AG04450 (cell line): ENCODE measurements at regions not wholly inside any gene's neighbourhood (a gene's known extent, or its start where the extent isn't known, plus 50 kb on each side); places are given as distances from the start of the nearest gene placed in this dataset.

Experiments used
- CTCF ChIA-PET: fragments of 300-600, 350-600 bp; formaldehyde crosslinking; extraction: SDS; loops from one replicate; lab custom pipeline; 2022; ENCODE audit warnings: antibody characterized with exemption, inconsistent platforms; lab: Charles Lee
- POLR2A ChIA-PET: fragments of 350-600 bp; formaldehyde crosslinking; extraction: SDS; loops from one replicate; lab custom pipeline; 2021; ENCODE audit warnings: antibody characterized with exemption, inconsistent platforms; lab: Yijun Ruan, JAX
- DNase-seq: peaks from one replicate; pipeline ENCODE4 v3.0.0-alpha.2; 2011; ENCODE audit warnings: low read depth, low spot score
- H3K27ac ChIP-seq: one replicate; pipeline ENCODE4 v1.5.1; 2012; ENCODE audit warnings: low read depth, low read length, control low read depth
- H3K27me3 ChIP-seq: one replicate; pipeline ENCODE4 v1.6.0; 2012; ENCODE audit warnings: low read length; ENCODE audit not compliant: control insufficient read depth, insufficient read depth
- H3K4me3 ChIP-seq: 2 replicates; pipeline ENCODE4 v1.5.1; 2011; ENCODE audit warnings: mild to moderate bottlenecking, low read depth, low read length, control low read depth
- H3K9me3 ChIP-seq: 2 replicates; pipeline ENCODE4 v1.5.1; 2012; ENCODE audit warnings: low read length; ENCODE audit not compliant: control insufficient read depth, insufficient read depth
- CTCF ChIP-seq: IDR thresholded peaks from 2 replicates; pipeline ENCODE4 v1.5.1; 2011; ENCODE audit warnings: low read depth, low read length, control low read depth, inconsistent platforms

GRCh38 chr1:170309389-170310013 is 163.7 kb downstream of the NTMT2 start:
- ChIA-PET CTCF (no interaction called here), POLR2A (interaction anchor here (0.6 kb wide), 2 partner anchors 11 to 78 kb away, joined by 3 read pairs; no protein-coding TSS in a partner anchor)
- H3K9me3 ChIP-seq = no peaks in the 10 kb centered on the region
- peak; percentile 81 for DNase-seq
- H3K27me3 ChIP-seq = no peaks in the 10 kb centered on the region
- H3K4me3 ChIP-seq = peak overlapping the region; percentile 23
- H3K27ac ChIP-seq = peak overlapping the region; percentile 87
- TF ChIP-seq CTCF = no peak

- ChIA-PET CTCF (no interaction called here), POLR2A (interaction anchor here (0.6 kb wide), 2 partner anchors 11 to 78 kb away, joined by 3 read pairs; no protein-coding TSS in a partner anchor)
- Histone ChIP-seq H3K4me3 (no peak overlapping the region), H3K27ac (peak overlapping the region; percentile 40), H3K9me3 (no peaks in the 10 kb centered on the region), H3K27me3 (no peaks in the 10 kb centered on the region)
- no peak for DNase-seq
- no peak for TF ChIP-seq CTCF
Measured at GRCh38 chr1:170310014-170310405, 164.3 kb downstream of the NTMT2 start.

DNA sequence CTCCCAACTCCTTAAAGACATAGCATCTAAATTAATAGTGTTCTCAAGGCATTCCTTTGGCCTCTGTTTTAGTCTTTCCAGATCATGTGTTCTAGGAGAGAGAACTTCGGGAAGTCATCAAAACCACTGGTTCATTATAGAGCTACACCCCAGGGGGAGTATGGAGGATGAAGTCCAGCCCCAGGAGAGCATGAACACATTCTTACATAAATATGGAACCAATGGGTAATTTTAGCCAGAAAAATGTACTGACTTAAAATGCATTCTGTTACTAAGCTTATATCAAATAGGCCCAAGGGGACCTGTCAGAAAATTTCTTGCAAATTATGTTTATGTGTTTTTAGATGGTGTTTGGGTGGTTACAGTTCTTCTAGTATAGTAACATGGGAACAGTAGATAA is 165.2 kb downstream of the NTMT2 start:
- TF ChIP-seq CTCF = no peak
- POLR2A ChIA-PET = no interaction called here
- Histone ChIP-seq H3K27ac (no peak overlapping the region), H3K9me3 (no peaks in the 10 kb centered on the region), H3K27me3 (no peaks in the 10 kb centered on the region), H3K4me3 (no peak overlapping the region)
- CTCF ChIA-PET = interaction anchor here (0.6 kb wide), 1 partner anchor 1132 kb away, joined by 3 read pairs; no protein-coding TSS in a partner anchor
- no peak for DNase-seq

DNA sequence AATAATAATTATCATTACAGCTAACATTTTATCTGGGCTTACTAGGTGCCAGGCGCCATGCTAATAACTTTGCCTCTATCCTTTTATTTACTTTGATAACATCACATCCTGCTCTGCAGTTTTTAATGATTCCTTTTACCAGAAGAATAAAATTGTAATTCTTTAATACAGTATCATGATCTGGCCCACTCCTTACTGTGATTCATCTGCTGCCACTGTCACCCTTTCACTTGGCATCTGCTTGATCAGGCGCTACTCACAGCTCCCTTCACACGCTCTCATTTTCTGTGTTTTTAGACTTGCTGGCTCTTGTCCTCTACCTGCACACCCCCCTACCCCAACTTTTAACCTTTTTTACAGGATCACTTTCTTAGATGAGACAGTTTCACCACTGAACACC is 167.5 kb downstream of the NTMT2 start:
- no peak for DNase-seq
- no peak for TF ChIP-seq CTCF
- no peak overlapping the region for H3K4me3 ChIP-seq
- H3K27ac ChIP-seq = no peak overlapping the region
- ChIA-PET CTCF (no interaction called here), POLR2A (no interaction called here)
- H3K27me3 ChIP-seq = no peaks in the 10 kb centered on the region
- H3K9me3 ChIP-seq = no peaks in the 10 kb centered on the region

GRCh38 chr1:170316270-170316669 is 170.5 kb downstream of the NTMT2 start:
- Histone ChIP-seq H3K27me3 (no peaks in the 10 kb centered on the region), H3K27ac (no peak overlapping the region), H3K9me3 (no peaks in the 10 kb centered on the region), H3K4me3 (no peak overlapping the region)
- POLR2A ChIA-PET = no interaction called here
- no peak for TF ChIP-seq CTCF
- CTCF ChIA-PET = no interaction called here
- DNase-seq = no peak
